ENCODE measurements at regions not wholly inside any gene's neighbourhood (a gene's known extent, or its start where the extent isn't known, plus 50 kb on each side); places are given as distances from the start of the nearest gene placed in this dataset.

GRCh38 chr1:61519631-61520030, 205.3 kb downstream of the TM2D1 start:
- no peak for TF ChIP-seq ZNF157 (tag by site-specific recombination; IDR thresholded peaks at IDR 0.05)
- no peak for TF ChIP-seq ZBTB44 (tag by site-specific recombination; IDR thresholded peaks at IDR 0.05)
- TF ChIP-seq ZNF600 (tag by site-specific recombination; IDR thresholded peaks at IDR 0.05): no peak
- TF ChIP-seq ZNF223 (tag by site-specific recombination; IDR thresholded peaks at IDR 0.05): no peak
- TF ChIP-seq REST (tag by site-specific recombination; IDR thresholded peaks at IDR 0.05): no peak
- no peak for TF ChIP-seq ZNF571 (tag by site-specific recombination; IDR thresholded peaks at IDR 0.05)
- no peak for TF ChIP-seq ZNF175 (tag by site-specific recombination; IDR thresholded peaks at IDR 0.05)
- TF ChIP-seq ZNF350 (tag by site-specific recombination; IDR thresholded peaks at IDR 0.05): no peak
- no peak for TF ChIP-seq ZNF112 (tag by site-specific recombination; IDR thresholded peaks at IDR 0.05)
- TF ChIP-seq ZNF114 (tag by site-specific recombination; IDR thresholded peaks at IDR 0.05): no peak
- H3K27ac ChIP-seq (ENCODE audit: extremely low read depth, low read depth, low read length): no peak overlapping the region
- no peaks in the 10 kb centered on the region for H3K4me1 ChIP-seq (ENCODE audit: control insufficient read depth, insufficient read depth, low read length)
- POLR2A ChIA-PET: no interaction called here
- no peaks in the 10 kb centered on the region for H3K9me3 ChIP-seq (ENCODE audit: control insufficient read depth, insufficient read depth, low read depth, low read length)
- CTCF ChIA-PET: no interaction called here
- no peaks in the 10 kb centered on the region for H3K36me3 ChIP-seq (ENCODE audit: control insufficient read depth in 2 of 2, insufficient read depth in 1 of 2, low read length in 2 of 2)
- H3K4me3 ChIP-seq (ENCODE audit: low read depth, low read length): no peak overlapping the region

GRCh38 chr1:61518670-61519400, 206.1 kb downstream of the TM2D1 start:
- no peak overlapping the region for H3K27ac ChIP-seq (ENCODE audit: extremely low read depth, low read depth, low read length)
- no peaks in the 10 kb centered on the region for H3K9me3 ChIP-seq (ENCODE audit: control insufficient read depth, insufficient read depth, low read depth, low read length)
- CTCF ChIA-PET: no interaction called here
- no peaks in the 10 kb centered on the region for H3K36me3 ChIP-seq (ENCODE audit: control insufficient read depth in 2 of 2, insufficient read depth in 1 of 2, low read length in 2 of 2)
- TF ChIP-seq BCL6B (tag by site-specific recombination; IDR thresholded peaks at IDR 0.05) (0 out of 2 replicates have a peak, but pooled peaks have one; percentile 15), AEBP2 (tag by site-specific recombination; IDR thresholded peaks at IDR 0.05; ENCODE audit: borderline replicate concordance) (no peak), ZNF510 (tag by site-specific recombination; IDR thresholded peaks at IDR 0.05; ENCODE audit: insufficient replicate concordance) (no peak), SALL2 (tag by site-specific recombination; IDR thresholded peaks at IDR 0.05; ENCODE audit: borderline replicate concordance) (no peak)
- H3K4me3 ChIP-seq (ENCODE audit: low read depth, low read length): no peak overlapping the region
- POLR2A ChIA-PET: no interaction called here
- no peaks in the 10 kb centered on the region for H3K4me1 ChIP-seq (ENCODE audit: control insufficient read depth, insufficient read depth, low read length)

Measured in HEK293 (cell line).